Uterus (tissue), 2 donors: ENCODE measurements at regions not wholly inside any gene's neighbourhood (a gene's known extent, or its start where the extent isn't known, plus 50 kb on each side); places are given as distances from the start of the nearest gene placed in this dataset.

Source experiments
- CTCF ChIP-seq, 4 experiments: fragments of 200-600 bp in 2 of 4; fragments of 450-650 bp in 2 of 4; sonication (generic) in 2 of 4; IDR thresholded peaks; one replicate each; pipeline ENCODE4 v1.5.1; 2016 to 2019; ENCODE audit warnings: antibody characterized with exemption in 4 of 4, mild to moderate bottlenecking in 2 of 4, moderate library complexity in 1 of 4
- POLR2A ChIP-seq, 2 donors: fragments of 450-650 bp; IDR thresholded peaks; one replicate each; pipeline ENCODE4 v1.6.1; 2016; ENCODE audit warnings: antibody characterized with exemption in 2 of 2, mild to moderate bottlenecking in 1 of 2, moderate library complexity in 1 of 2

DNA sequence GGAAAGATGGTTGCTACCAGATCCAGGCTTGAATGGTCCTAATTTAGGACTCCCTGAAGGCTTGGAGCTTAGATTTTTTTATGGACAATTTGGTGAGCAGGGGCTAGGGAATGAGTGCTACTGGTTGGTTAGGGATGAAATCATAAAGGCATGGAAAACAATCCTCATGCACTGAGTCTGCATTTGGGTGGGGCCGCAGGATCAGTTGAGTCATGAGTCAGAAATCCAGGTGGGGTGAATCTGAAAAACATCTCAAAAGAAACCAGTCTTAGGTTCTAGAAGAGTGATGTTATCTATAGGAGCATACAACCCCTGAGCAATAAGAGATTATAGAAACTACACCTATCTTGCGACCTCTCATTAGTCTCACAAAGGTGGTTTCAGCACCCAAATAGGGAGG is 300.0 kb downstream of the KIF4B start:
- no peak for TF ChIP-seq CTCF (IDR thresholded peaks at IDR 0.05)
- no peak for TF ChIP-seq POLR2A (IDR thresholded peaks at IDR 0.05)
